Vagina (tissue), 2 donors: ENCODE measurements at regions not wholly inside any gene's neighbourhood (a gene's known extent, or its start where the extent isn't known, plus 50 kb on each side); places are given as distances from the start of the nearest gene placed in this dataset.

Experiments used
- DNase-seq, 2 donors: peaks; one replicate each; pipeline ENCODE4 v3.0.0-alpha.2; 2017; ENCODE audit errors: extremely low spot score in 2 of 2
- H3K27ac ChIP-seq: fragments of 200-600 bp; sonication (generic); one replicate; pipeline ENCODE4 v1.5.1; 2019
- H3K27me3 ChIP-seq: fragments of 200-600 bp; sonication (generic); one replicate; pipeline ENCODE4 v1.5.1; 2019
- H3K36me3 ChIP-seq, 2 donors: fragments of 200-600 bp; sonication (generic); one replicate each; pipeline ENCODE4 v1.5.1; 2017 to 2019
- H3K4me1 ChIP-seq: fragments of 200-600 bp; sonication (generic); one replicate; pipeline ENCODE4 v1.5.1; 2019
- H3K4me3 ChIP-seq, 2 donors: fragments of 200-600 bp; sonication (generic); 1 replicate in 1 of 2; 2 replicates in 1 of 2; pipeline ENCODE4 v1.5.1; 2016 to 2019
- H3K9me3 ChIP-seq: fragments of 200-600 bp; sonication (generic); one replicate; pipeline ENCODE4 v1.5.1; 2019
- POLR2A ChIP-seq, 2 donors: fragments of 450-650 bp; IDR thresholded peaks; one replicate each; pipeline ENCODE4 v1.6.1; 2017; ENCODE audit warnings: antibody characterized with exemption in 2 of 2, mild to moderate bottlenecking in 2 of 2, moderate library complexity in 2 of 2
- POLR2AphosphoS5 ChIP-seq, 2 donors: sonication (generic); formaldehyde crosslinking; IDR thresholded peaks; one replicate each; pipeline ENCODE4 v1.9.0; 2017; ENCODE audit warnings: antibody characterized with exemption in 2 of 2, mild to moderate bottlenecking in 2 of 2, low read depth in 1 of 2; ENCODE audit not compliant: insufficient read depth in 1 of 2
- intact Hi-C: fragments of 100-400 bp; cut with DNase I; formaldehyde crosslinking; loops from one replicate; pipeline ENCODE4 v1.15.1; 2023
- TF ChIP-seq, protein P1 (sequence below), 3 experiments: fragments of 450-650 bp in 2 of 3; fragments of 200-600 bp in 1 of 3; sonication (generic) in 1 of 3; IDR thresholded peaks; one replicate each; pipeline ENCODE4 v1.5.1; 2017 to 2019; ENCODE audit warnings: antibody characterized with exemption in 3 of 3, mild to moderate bottlenecking in 2 of 3, moderate library complexity in 2 of 3

GRCh38 chr3:152619691-152620090 is 215.2 kb upstream of the P2RY1 start:
- Histone ChIP-seq H3K27ac (no peak overlapping the region), H3K4me3 (no peak overlapping the region), H3K27me3 (no peaks in the 10 kb centered on the region), H3K9me3 (no peaks in the 10 kb centered on the region), H3K4me1 (peaks cover 26% of the 10 kb centered on the region), H3K36me3 (no peaks in the 10 kb centered on the region)
- intact Hi-C loops = no loop called here
- TF ChIP-seq, protein P1, sequence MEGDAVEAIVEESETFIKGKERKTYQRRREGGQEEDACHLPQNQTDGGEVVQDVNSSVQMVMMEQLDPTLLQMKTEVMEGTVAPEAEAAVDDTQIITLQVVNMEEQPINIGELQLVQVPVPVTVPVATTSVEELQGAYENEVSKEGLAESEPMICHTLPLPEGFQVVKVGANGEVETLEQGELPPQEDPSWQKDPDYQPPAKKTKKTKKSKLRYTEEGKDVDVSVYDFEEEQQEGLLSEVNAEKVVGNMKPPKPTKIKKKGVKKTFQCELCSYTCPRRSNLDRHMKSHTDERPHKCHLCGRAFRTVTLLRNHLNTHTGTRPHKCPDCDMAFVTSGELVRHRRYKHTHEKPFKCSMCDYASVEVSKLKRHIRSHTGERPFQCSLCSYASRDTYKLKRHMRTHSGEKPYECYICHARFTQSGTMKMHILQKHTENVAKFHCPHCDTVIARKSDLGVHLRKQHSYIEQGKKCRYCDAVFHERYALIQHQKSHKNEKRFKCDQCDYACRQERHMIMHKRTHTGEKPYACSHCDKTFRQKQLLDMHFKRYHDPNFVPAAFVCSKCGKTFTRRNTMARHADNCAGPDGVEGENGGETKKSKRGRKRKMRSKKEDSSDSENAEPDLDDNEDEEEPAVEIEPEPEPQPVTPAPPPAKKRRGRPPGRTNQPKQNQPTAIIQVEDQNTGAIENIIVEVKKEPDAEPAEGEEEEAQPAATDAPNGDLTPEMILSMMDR (IDR thresholded peaks at IDR 0.05) = no peak
- TF ChIP-seq POLR2A (IDR thresholded peaks at IDR 0.05) = no peak
- no peak for TF ChIP-seq POLR2AphosphoS5 (IDR thresholded peaks at IDR 0.05; ENCODE audit: insufficient read depth in 1 of 2, low read depth in 1 of 2)
- no peak for DNase-seq

GRCh38 chr3:152620395-152620794 is 214.5 kb upstream of the P2RY1 start:
- intact Hi-C loops = no loop called here
- no peaks in the 10 kb centered on the region for H3K27me3 ChIP-seq
- DNase-seq = no peak
- no peaks in the 10 kb centered on the region for H3K36me3 ChIP-seq
- no peak overlapping the region for H3K27ac ChIP-seq
- no peak for TF ChIP-seq POLR2AphosphoS5 (IDR thresholded peaks at IDR 0.05; ENCODE audit: insufficient read depth in 1 of 2, low read depth in 1 of 2)
- TF ChIP-seq, protein P1 (IDR thresholded peaks at IDR 0.05) = no peak
- no peak for TF ChIP-seq POLR2A (IDR thresholded peaks at IDR 0.05)
- H3K4me3 ChIP-seq = no peak overlapping the region
- H3K9me3 ChIP-seq = no peaks in the 10 kb centered on the region
- H3K4me1 ChIP-seq = peaks cover 26% of the 10 kb centered on the region

DNA sequence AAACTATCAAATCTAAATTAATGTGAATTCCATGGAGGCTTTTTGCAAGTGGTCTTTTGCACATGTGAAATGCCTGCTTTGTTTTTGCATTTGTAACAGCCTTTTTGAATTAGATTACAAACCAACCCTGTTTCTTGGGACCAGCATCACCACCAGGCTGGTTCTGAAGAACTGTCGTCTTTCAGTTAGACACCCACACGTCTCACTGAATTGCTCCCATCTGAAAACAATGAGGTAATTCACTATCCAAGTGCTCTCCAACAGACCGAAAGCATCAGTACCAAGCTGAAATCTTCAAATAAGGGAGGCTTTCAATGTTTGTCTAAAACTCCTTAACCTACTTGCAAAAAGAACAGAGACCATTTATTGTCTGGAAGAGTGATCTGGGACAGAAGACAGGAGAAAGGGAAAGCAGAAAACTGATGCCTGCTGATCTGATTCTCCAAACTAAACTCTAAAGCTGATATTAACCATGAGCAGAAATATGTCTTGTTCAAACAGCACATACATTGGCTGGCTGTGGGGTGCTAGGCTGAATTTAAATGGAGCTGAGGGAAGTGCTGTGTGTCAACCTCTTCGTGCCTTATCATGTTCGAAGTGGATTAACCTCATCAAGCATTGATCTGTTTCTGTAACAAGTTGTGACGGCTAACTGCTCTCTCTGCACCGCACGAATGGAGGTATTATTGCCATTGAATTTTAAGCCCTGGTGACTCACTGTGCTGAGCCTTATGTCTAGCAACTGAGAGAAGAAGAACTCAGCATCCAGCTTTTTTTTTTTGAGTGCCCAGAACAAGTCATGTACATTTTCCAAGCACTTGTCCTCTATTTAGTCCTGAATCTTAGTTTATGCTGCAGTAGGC is 213.7 kb upstream of the P2RY1 start:
- TF ChIP-seq, protein P1 (IDR thresholded peaks at IDR 0.05) = no peak
- peak in 1 of 2 donors; percentile 59 for TF ChIP-seq POLR2AphosphoS5 (IDR thresholded peaks at IDR 0.05; ENCODE audit: insufficient read depth in 1 of 2, low read depth in 1 of 2)
- no peak for TF ChIP-seq POLR2A (IDR thresholded peaks at IDR 0.05)
- no peak overlapping the region for H3K4me3 ChIP-seq
- H3K27ac ChIP-seq = no peak overlapping the region
- no peaks in the 10 kb centered on the region for H3K9me3 ChIP-seq
- intact Hi-C loops = no loop called here
- peaks cover 26% of the 10 kb centered on the region for H3K4me1 ChIP-seq
- no peak for DNase-seq
- no peaks in the 10 kb centered on the region for H3K36me3 ChIP-seq
- no peaks in the 10 kb centered on the region for H3K27me3 ChIP-seq

GRCh38 chr3:152621967-152622810 is 212.7 kb upstream of the P2RY1 start:
- no peak for DNase-seq
- Histone ChIP-seq H3K27me3 (no peaks in the 10 kb centered on the region), H3K36me3 (no peaks in the 10 kb centered on the region), H3K4me1 (peaks cover 26% of the 10 kb centered on the region), H3K27ac (no peak overlapping the region), H3K9me3 (no peaks in the 10 kb centered on the region), H3K4me3 (no peak overlapping the region)
- intact Hi-C loops = no loop called here
- TF ChIP-seq POLR2AphosphoS5 (IDR thresholded peaks at IDR 0.05; ENCODE audit: insufficient read depth in 1 of 2, low read depth in 1 of 2) (peak in 1 of 2 donors; percentile 66), POLR2A (IDR thresholded peaks at IDR 0.05) (no peak)

- H3K27me3 ChIP-seq = no peaks in the 10 kb centered on the region
- intact Hi-C loops = no loop called here
- H3K27ac ChIP-seq = peak overlapping the region; percentile 22
- H3K36me3 ChIP-seq = no peaks in the 10 kb centered on the region
- H3K9me3 ChIP-seq = no peaks in the 10 kb centered on the region
- DNase-seq = no peak
- peaks cover 26% of the 10 kb centered on the region for H3K4me1 ChIP-seq
- H3K4me3 ChIP-seq = no peak overlapping the region
- TF ChIP-seq POLR2AphosphoS5 (IDR thresholded peaks at IDR 0.05; ENCODE audit: insufficient read depth in 1 of 2, low read depth in 1 of 2) = no peak
- TF ChIP-seq, protein P1 (IDR thresholded peaks at IDR 0.05) = no peak
- TF ChIP-seq POLR2A (IDR thresholded peaks at IDR 0.05) = no peak
Measured at GRCh38 chr3:152622811-152623167, 212.1 kb upstream of the P2RY1 start.
